ENCODE measurements at regions not wholly inside any gene's neighbourhood (a gene's known extent, or its start where the extent isn't known, plus 50 kb on each side); places are given as distances from the start of the nearest gene placed in this dataset.

GRCh38 chrX:39618178-39618577 lies 479.6 kb downstream of the BCOR start:
- no peak for TF ChIP-seq CHD2 (IDR thresholded peaks at IDR 0.05; ENCODE audit: low read length, partially characterized antibody)
- no peak for TF ChIP-seq RAD21 (IDR thresholded peaks at IDR 0.05; ENCODE audit: low read length)
- TF ChIP-seq GABPA (IDR thresholded peaks at IDR 0.05; ENCODE audit: low read depth): no peak
- no peak for TF ChIP-seq SIN3A (IDR thresholded peaks at IDR 0.05; ENCODE audit: borderline replicate concordance, low read depth, low read length)
- no peak for TF ChIP-seq POLR2AphosphoS5 (IDR thresholded peaks at IDR 0.05; ENCODE audit: low read depth, low read length)
- TF ChIP-seq MXI1 (IDR thresholded peaks at IDR 0.05; ENCODE audit: low read depth, low read length): no peak
- TF ChIP-seq CTCF (IDR thresholded peaks at IDR 0.05): no peak
- no peak for TF ChIP-seq YY1 (IDR thresholded peaks at IDR 0.05; ENCODE audit: low read depth)
- no peak for TF ChIP-seq EZH2phosphoT487 (IDR thresholded peaks at IDR 0.05; ENCODE audit: borderline replicate concordance, low read depth)
- no peak for TF ChIP-seq SMC3 (IDR thresholded peaks at IDR 0.05; ENCODE audit: low read depth, low read length)
- no peak for TF ChIP-seq FOXM1 (IDR thresholded peaks at IDR 0.05; ENCODE audit: low read depth)
